Gastroesophageal sphincter (tissue), 4 donors: ENCODE measurements at regions not wholly inside any gene's neighbourhood (a gene's known extent, or its start where the extent isn't known, plus 50 kb on each side); places are given as distances from the start of the nearest gene placed in this dataset.

Experiments used
- ATAC-seq: fragments of 150-250 bp; one replicate; pipeline ENCODE4 v1.9.1; 2016; ENCODE audit warnings: mild to moderate bottlenecking, moderate library complexity
- H3K27ac ChIP-seq, 4 donors: fragments of 200-600 bp; sonication (generic) in 3 of 4; 1 replicate in 3 of 4; 2 replicates in 1 of 4; pipeline ENCODE4 v1.5.1; 2016 to 2019
- H3K27me3 ChIP-seq: fragments of 200-600 bp; sonication (generic); one replicate; pipeline ENCODE4 v1.5.1; 2019
- H3K36me3 ChIP-seq, 2 donors: fragments of 200-600 bp; sonication (generic); one replicate each; pipeline ENCODE4 v1.5.1; 2019; ENCODE audit warnings: control low read depth in 1 of 2
- H3K4me1 ChIP-seq, 3 donors: fragments of 200-600 bp; sonication (generic); 1 replicate in 2 of 3; 2 replicates in 1 of 3; pipeline ENCODE4 v1.5.1; 2016 to 2019; ENCODE audit warnings: control low read depth in 2 of 3
- H3K4me3 ChIP-seq, 2 donors: fragments of 200-600 bp; sonication (generic); one replicate each; pipeline ENCODE4 v1.5.1; 2019; ENCODE audit warnings: mild to moderate bottlenecking in 1 of 2, moderate library complexity in 1 of 2
- H3K9me3 ChIP-seq, 3 donors: fragments of 200-600 bp; sonication (generic); one replicate each; pipeline ENCODE4 v1.5.1; 2017 to 2019; ENCODE audit warnings: control low read depth in 2 of 3
- CTCF ChIP-seq, 4 experiments: fragments of 200-600 bp in 2 of 4; fragments of 450-650 bp in 2 of 4; sonication (generic) in 1 of 4; IDR thresholded peaks; one replicate each; pipeline ENCODE4 v1.5.1; 2017 to 2019; ENCODE audit warnings: antibody characterized with exemption in 4 of 4, mild to moderate bottlenecking in 2 of 4, moderate library complexity in 2 of 4
- EP300 ChIP-seq: sonication (generic); formaldehyde crosslinking; IDR thresholded peaks from one replicate; pipeline ENCODE4 v1.6.1; 2017; ENCODE audit warnings: antibody characterized with exemption, mild to moderate bottlenecking
- POLR2A ChIP-seq, 2 donors: fragments of 450-650 bp; IDR thresholded peaks; one replicate each; pipeline ENCODE4 v1.6.1; 2017; ENCODE audit warnings: antibody characterized with exemption in 2 of 2, mild to moderate bottlenecking in 2 of 2, moderate library complexity in 1 of 2
- POLR2AphosphoS5 ChIP-seq: sonication (generic); formaldehyde crosslinking; IDR thresholded peaks from one replicate; pipeline ENCODE4 v1.6.1; 2017; ENCODE audit warnings: antibody characterized with exemption
- WGBS, 2 donors: methylation state at CpG; one replicate each; pipeline ENCODE4 v1.1.5; 2018; ENCODE audit warnings: low coverage in 1 of 2; 5-methylcytosine and 5-hydroxymethylcytosine counted together

DNA sequence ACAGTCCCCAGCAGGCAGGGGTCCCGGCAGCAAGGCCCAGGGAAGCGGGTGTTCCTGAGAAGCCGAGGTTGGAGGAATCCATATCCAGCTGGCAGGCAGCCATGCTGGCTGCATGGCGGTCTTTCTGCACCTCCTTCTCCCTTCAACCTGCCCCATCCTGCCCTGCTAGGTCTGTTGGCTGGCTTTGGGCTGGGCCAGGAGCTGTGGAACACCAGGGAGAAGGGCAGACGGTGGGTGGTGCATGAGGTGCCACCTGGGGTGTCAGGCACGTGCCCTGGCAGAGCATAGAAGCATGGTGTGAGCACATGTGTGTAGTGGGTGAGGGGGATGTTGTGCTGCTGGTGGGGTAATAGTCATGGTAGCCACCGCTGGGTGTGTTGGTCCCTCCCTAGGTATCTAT is 150.1 kb downstream of the PJA1 start:
- Histone ChIP-seq H3K27me3 (no peaks in the 10 kb centered on the region), H3K9me3 (no peaks in the 10 kb centered on the region), H3K36me3 (no peaks in the 10 kb centered on the region), H3K4me3 (no peak overlapping the region), H3K27ac (no peak overlapping the region), H3K4me1 (no peaks in the 10 kb centered on the region)
- no peak for ATAC-seq
- 60% methylated on average over 1 of the region's 7 CpGs; no CpG with 5 or more reads in 1 of the 2 donors for WGBS, 2 donors
- TF ChIP-seq EP300: no peak
- TF ChIP-seq POLR2AphosphoS5: no peak
- TF ChIP-seq CTCF (IDR thresholded peaks at IDR 0.05): no peak

DNA sequence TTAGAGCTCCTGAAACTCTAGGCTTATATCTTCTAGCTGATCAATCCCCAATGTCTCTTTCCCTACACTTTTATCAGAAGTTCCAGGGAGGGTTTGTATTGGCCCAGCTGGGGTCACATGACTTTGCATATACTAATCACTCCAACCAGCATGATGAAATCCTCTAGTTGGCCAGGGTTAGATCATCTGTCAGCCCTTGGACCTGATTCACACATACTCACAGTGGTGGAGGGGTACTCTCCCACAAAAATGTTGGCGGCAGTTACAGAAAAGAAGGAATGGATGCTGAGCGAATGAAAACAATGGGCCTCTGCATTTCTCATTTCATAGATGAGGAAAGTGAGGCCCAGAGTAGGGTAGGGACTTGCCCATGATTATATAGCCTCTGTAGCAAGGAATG is 151.1 kb downstream of the PJA1 start:
- no peak overlapping the region for H3K27ac ChIP-seq
- no peaks in the 10 kb centered on the region for H3K27me3 ChIP-seq
- no CpG with 5 or more reads among the region's 2 CpGs for WGBS, 2 donors
- no peak for ATAC-seq
- TF ChIP-seq POLR2AphosphoS5 (no peak), EP300 (no peak), CTCF (IDR thresholded peaks at IDR 0.05) (no peak), POLR2A (IDR thresholded peaks at IDR 0.05) (no peak)
- no peaks in the 10 kb centered on the region for H3K36me3 ChIP-seq
- H3K9me3 ChIP-seq: no peaks in the 10 kb centered on the region
- H3K4me3 ChIP-seq: no peak overlapping the region
- no peaks in the 10 kb centered on the region for H3K4me1 ChIP-seq

- Histone ChIP-seq H3K27ac (no peak overlapping the region), H3K27me3 (no peaks in the 10 kb centered on the region), H3K4me3 (no peak overlapping the region), H3K36me3 (no peaks in the 10 kb centered on the region), H3K4me1 (no peaks in the 10 kb centered on the region), H3K9me3 (no peaks in the 10 kb centered on the region)
- TF ChIP-seq POLR2A (IDR thresholded peaks at IDR 0.05) (no peak), POLR2AphosphoS5 (no peak), CTCF (IDR thresholded peaks at IDR 0.05) (no peak), EP300 (no peak)
- ATAC-seq: no peak
- WGBS, 2 donors: 31 to 63% methylated on average over 1 to 2 of the region's 4 CpGs
Measured at GRCh38 chrX:69010339-69010738, 154.9 kb downstream of the PJA1 start.

DNA sequence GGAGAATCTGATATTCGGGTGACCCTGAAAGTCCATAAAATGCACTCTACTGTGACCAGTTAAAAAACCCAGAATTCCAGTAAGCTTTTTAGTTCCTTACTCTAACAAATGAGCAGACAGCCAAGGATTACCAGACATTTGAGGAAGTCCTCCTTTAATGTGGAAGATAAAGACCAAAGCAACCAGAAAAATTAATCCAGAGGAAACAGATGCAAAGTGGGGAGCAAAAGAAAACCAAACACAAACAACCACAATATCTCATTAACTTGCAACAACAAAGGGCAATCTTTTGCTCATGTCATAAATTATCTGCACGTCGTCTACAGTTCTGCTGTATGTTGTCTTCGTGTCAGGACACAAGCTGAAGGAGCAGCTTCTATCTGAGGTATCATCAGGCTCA is 164.4 kb downstream of the PJA1 start:
- no peaks in the 10 kb centered on the region for H3K27me3 ChIP-seq
- no peak overlapping the region for H3K4me3 ChIP-seq
- 72 to 100% methylated on average over 1 to 3 of the region's 4 CpGs for WGBS, 2 donors
- H3K4me1 ChIP-seq: peaks cover 0 to 20% (median 11%) of the 10 kb centered on the region in 3 donors
- H3K9me3 ChIP-seq: no peaks in the 10 kb centered on the region
- no peak for ATAC-seq
- H3K27ac ChIP-seq: no peak overlapping the region
- no peaks in the 10 kb centered on the region for H3K36me3 ChIP-seq
- TF ChIP-seq CTCF (IDR thresholded peaks at IDR 0.05) (no peak), POLR2AphosphoS5 (no peak), EP300 (no peak), POLR2A (IDR thresholded peaks at IDR 0.05) (no peak)

- no peaks in the 10 kb centered on the region for H3K27me3 ChIP-seq
- peaks cover 0 to 29% (median 17%) of the 10 kb centered on the region in 3 donors for H3K4me1 ChIP-seq
- no peak overlapping the region for H3K4me3 ChIP-seq
- H3K27ac ChIP-seq: no peak overlapping the region
- TF ChIP-seq POLR2AphosphoS5: no peak
- TF ChIP-seq EP300: no peak
- no peak for TF ChIP-seq POLR2A (IDR thresholded peaks at IDR 0.05)
- no peak for TF ChIP-seq CTCF (IDR thresholded peaks at IDR 0.05)
- no peak for ATAC-seq
- H3K36me3 ChIP-seq: no peaks in the 10 kb centered on the region
- WGBS, 2 donors: 72 to 78% methylated on average over 1 to 2 of the region's 2 CpGs
- H3K9me3 ChIP-seq: no peaks in the 10 kb centered on the region
Measured at GRCh38 chrX:68999931-69000330, 165.3 kb downstream of the PJA1 start.
